ENCODE measurements at regions not wholly inside any gene's neighbourhood (a gene's known extent, or its start where the extent isn't known, plus 50 kb on each side); places are given as distances from the start of the nearest gene placed in this dataset.

GRCh38 chr2:8223695-8224346, 458.0 kb upstream of the ID2 start:
- no peak for DNase-seq (ENCODE audit: low read depth in 3 of 3)

GRCh38 chr2:8224347-8225190, 457.3 kb upstream of the ID2 start:
- no peak for DNase-seq (ENCODE audit: low read depth in 3 of 3)

GRCh38 chr2:8225266-8225665, 456.6 kb upstream of the ID2 start:
- DNase-seq (ENCODE audit: low read depth in 3 of 3): no peak

GRCh38 chr2:8225798-8226197, 456.1 kb upstream of the ID2 start:
- no peak for DNase-seq (ENCODE audit: low read depth in 3 of 3)

- peak in 1 of 3 experiments; percentile 26 for DNase-seq (ENCODE audit: low read depth in 3 of 3)
Observed at GRCh38 chr2:8229546-8229986, 452.3 kb upstream of the ID2 start.

GRCh38 chr2:8230466-8230865, 451.4 kb upstream of the ID2 start:
- no peak for DNase-seq (ENCODE audit: low read depth in 3 of 3)

GRCh38 chr2:8231902-8232301, 450.0 kb upstream of the ID2 start:
- DNase-seq (ENCODE audit: low read depth in 3 of 3): no peak

- DNase-seq (ENCODE audit: low read depth in 3 of 3): no peak
Observed at GRCh38 chr2:8232871-8233270, 449.0 kb upstream of the ID2 start.

GRCh38 chr2:8234253-8234652, 447.6 kb upstream of the ID2 start:
- no peak for DNase-seq (ENCODE audit: low read depth in 3 of 3)

- DNase-seq (ENCODE audit: low read depth in 3 of 3): no peak
Observed at GRCh38 chr2:8234757-8235374, 447.0 kb upstream of the ID2 start.

GRCh38 chr2:8235419-8235818, 446.4 kb upstream of the ID2 start:
- no peak for DNase-seq (ENCODE audit: low read depth in 3 of 3)

- DNase-seq (ENCODE audit: low read depth in 3 of 3): no peak
Observed at GRCh38 chr2:8236391-8236790, 445.5 kb upstream of the ID2 start.

- no peak for DNase-seq (ENCODE audit: low read depth in 3 of 3)
Observed at GRCh38 chr2:8238521-8239230, 443.2 kb upstream of the ID2 start.

GRCh38 chr2:8239531-8240088, 442.2 kb upstream of the ID2 start:
- peak in 2 of 3 experiments; percentile 12 to 13 for DNase-seq (ENCODE audit: low read depth in 3 of 3)

- no peak for DNase-seq (ENCODE audit: low read depth in 3 of 3)
Observed at GRCh38 chr2:8241317-8241716, 440.5 kb upstream of the ID2 start.

- no peak for DNase-seq (ENCODE audit: low read depth in 3 of 3)
Observed at GRCh38 chr2:8242739-8243138, 439.1 kb upstream of the ID2 start.

- no peak for DNase-seq (ENCODE audit: low read depth in 3 of 3)
Observed at GRCh38 chr2:8243748-8244400, 438.0 kb upstream of the ID2 start.

- no peak for DNase-seq (ENCODE audit: low read depth in 3 of 3)
Observed at GRCh38 chr2:8244639-8245038, 437.2 kb upstream of the ID2 start.

- no peak for DNase-seq (ENCODE audit: low read depth in 3 of 3)
Observed at GRCh38 chr2:8246137-8246536, 435.7 kb upstream of the ID2 start.

- DNase-seq (ENCODE audit: low read depth in 3 of 3): no peak
Observed at GRCh38 chr2:8247905-8248622, 433.8 kb upstream of the ID2 start.

- no peak for DNase-seq (ENCODE audit: low read depth in 3 of 3)
Observed at GRCh38 chr2:8248623-8248957, 433.3 kb upstream of the ID2 start.
